ENCODE measurements at regions not wholly inside any gene's neighbourhood (a gene's known extent, or its start where the extent isn't known, plus 50 kb on each side); places are given as distances from the start of the nearest gene placed in this dataset.

GRCh38 chr6:129777371-129777770 lies 67.4 kb upstream of the ARHGAP18 start:
- TF ChIP-seq CTCF (IDR thresholded peaks at IDR 0.05) (no peak), POLR2A (IDR thresholded peaks at IDR 0.05) (no peak)
